SK-N-SH treated with all-trans-retinoic acid at 6 μM for 48 hours (cell line): ENCODE measurements at regions not wholly inside any gene's neighbourhood (a gene's known extent, or its start where the extent isn't known, plus 50 kb on each side); places are given as distances from the start of the nearest gene placed in this dataset.
"Not testable (repeated sequence)": the region's sequence is repeated elsewhere in the genome, so short reads cannot be mapped to it uniquely, and the experiment has no call there.

Source experiments
- ATAC-seq: fragments of 200-7000 bp; cut with Tn5 transposase; 3 replicates; pipeline ENCODE4 v1.9.1; 2020; ENCODE audit warnings: mild to moderate bottlenecking, moderate library complexity
- ARNTL ChIP-seq: fragments of 450-650 bp; formaldehyde crosslinking; IDR thresholded peaks from 2 replicates; pipeline ENCODE4 v1.5.0; 2020; ENCODE audit warnings: low read depth, mild to moderate bottlenecking, moderate library complexity, borderline replicate concordance
- CREB5 ChIP-seq: fragments of 250-450 bp; sonication (Bioruptor Pico); IDR thresholded peaks from 2 replicates; pipeline ENCODE4 v1.5.1; 2020; ENCODE audit warnings: low read depth, mild to moderate bottlenecking, moderate library complexity
- CSDC2 ChIP-seq: fragments of 250-450 bp; sonication (Bioruptor Pico); IDR thresholded peaks from 2 replicates; pipeline ENCODE4 v1.5.0; 2020; ENCODE audit warnings: mild to moderate bottlenecking, moderate library complexity
- ESRRG ChIP-seq: fragments of 250-450 bp; sonication (Bioruptor Pico); IDR thresholded peaks from 2 replicates; pipeline ENCODE4 v1.6.1; 2021; ENCODE audit warnings: mild to moderate bottlenecking
- GLIS3 ChIP-seq: fragments of 250-450 bp; sonication (Bioruptor Pico); IDR thresholded peaks from 2 replicates; pipeline ENCODE4 v1.5.0; 2020; ENCODE audit warnings: mild to moderate bottlenecking, moderate library complexity
- ISL1 ChIP-seq: fragments of 250-450 bp; sonication (Bioruptor Pico); IDR thresholded peaks from 2 replicates; pipeline ENCODE4 v2.1.2; 2022; ENCODE audit warnings: mild to moderate bottlenecking, moderate library complexity
- OSR1 ChIP-seq: fragments of 250-450 bp; sonication (Bioruptor Pico); IDR thresholded peaks from 2 replicates; pipeline ENCODE4 v1.8.0; 2022; ENCODE audit warnings: moderate library complexity, mild to moderate bottlenecking, inconsistent platforms
- PPARA ChIP-seq: fragments of 250-450 bp; sonication (Bioruptor Pico); IDR thresholded peaks from 2 replicates; pipeline ENCODE4 v1.5.0; 2020; ENCODE audit warnings: mild to moderate bottlenecking, borderline replicate concordance
- RARB ChIP-seq: fragments of 250-450 bp; sonication (Bioruptor Pico); IDR thresholded peaks from 2 replicates; pipeline ENCODE4 v1.8.0; 2021; ENCODE audit warnings: mild to moderate bottlenecking, moderate library complexity
- SNAI2 ChIP-seq: fragments of 250-450 bp; sonication (Bioruptor Pico); IDR thresholded peaks from 2 replicates; pipeline ENCODE4 v1.5.0; 2020; ENCODE audit warnings: mild to moderate bottlenecking, moderate library complexity
- TCF4 ChIP-seq: fragments of 250-450 bp; sonication (Bioruptor Pico); IDR thresholded peaks from 2 replicates; pipeline ENCODE4 v1.8.0; 2021; ENCODE audit warnings: mild to moderate bottlenecking, moderate library complexity, borderline replicate concordance
- TOX ChIP-seq: fragments of 250-450 bp; sonication (Bioruptor Pico); IDR thresholded peaks from 2 replicates; pipeline ENCODE4 v1.8.0; 2021; ENCODE audit warnings: mild to moderate bottlenecking, moderate library complexity, borderline replicate concordance
- TSHZ2 ChIP-seq: fragments of 250-450 bp; sonication (Bioruptor Pico); IDR thresholded peaks from 2 replicates; pipeline ENCODE4 v1.5.0; 2020; ENCODE audit warnings: mild to moderate bottlenecking, moderate library complexity
- ZC3H10 ChIP-seq: fragments of 250-450 bp; sonication (Bioruptor Pico); IDR thresholded peaks from 2 replicates; pipeline ENCODE4 v1.5.1; 2021; ENCODE audit warnings: mild to moderate bottlenecking, moderate library complexity
- ZFP3 ChIP-seq: fragments of 250-450 bp; sonication (Bioruptor Pico); IDR thresholded peaks from 2 replicates; pipeline ENCODE4 v1.5.0; 2020; ENCODE audit warnings: mild to moderate bottlenecking, moderate library complexity
- ZFP30 ChIP-seq: fragments of 450-650 bp; formaldehyde crosslinking; IDR thresholded peaks from 2 replicates; pipeline ENCODE4 v1.5.0; 2022; ENCODE audit warnings: mild to moderate bottlenecking, moderate library complexity
- ZNF565 ChIP-seq: fragments of 450-650 bp; formaldehyde crosslinking; conservative IDR thresholded peaks from 2 replicates; pipeline ENCODE4 v1.5.0; 2020; ENCODE audit warnings: low read depth, mild to moderate bottlenecking, moderate library complexity
- ZNF70 ChIP-seq: fragments of 450-650 bp; formaldehyde crosslinking; IDR thresholded peaks from 2 replicates; pipeline ENCODE4 v1.5.0; 2020; ENCODE audit warnings: mild to moderate bottlenecking, moderate library complexity
- ZNF8 ChIP-seq: fragments of 450-650 bp; formaldehyde crosslinking; IDR thresholded peaks from 2 replicates; pipeline ENCODE4 v1.5.0; 2020; ENCODE audit warnings: mild to moderate bottlenecking, moderate library complexity
- TF ChIP-seq, protein P1 (sequence below): fragments of 250-450 bp; sonication (Bioruptor Pico); IDR thresholded peaks from 2 replicates; pipeline ENCODE4 v1.8.0; 2020; ENCODE audit warnings: mild to moderate bottlenecking, moderate library complexity, borderline replicate concordance
- TF ChIP-seq, protein P2 (sequence below): fragments of 250-450 bp; sonication (Bioruptor Pico); IDR thresholded peaks from 2 replicates; pipeline ENCODE4 v1.5.1; 2021; ENCODE audit warnings: mild to moderate bottlenecking, moderate library complexity

DNA sequence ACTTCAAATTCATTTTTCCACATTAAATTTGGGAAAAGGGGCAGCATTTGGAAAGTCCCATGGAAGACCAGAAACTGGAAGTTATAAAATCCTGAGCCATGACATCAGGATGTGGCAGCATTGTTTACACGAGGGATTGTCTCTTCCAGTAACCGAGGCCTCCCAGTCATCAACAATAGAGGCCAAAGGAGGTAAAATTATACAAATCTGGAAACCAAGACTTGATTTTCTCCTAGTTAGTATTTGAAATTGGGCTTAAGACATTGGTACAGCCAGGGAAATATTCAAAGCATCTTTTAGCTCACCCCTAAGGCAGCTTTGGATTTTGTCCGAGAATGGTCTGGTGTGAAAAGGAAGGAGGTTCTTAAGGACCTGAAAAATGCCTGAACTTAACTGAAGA is 251.6 kb upstream of the FOXF1 start:
- ATAC-seq: no peak
- TF ChIP-seq TCF4 (CRISPR knock-in tag) (no peak), ZC3H10 (no peak), ARNTL (CRISPR knock-in tag) (no peak), GLIS3 (CRISPR knock-in tag) (no peak), PPARA (CRISPR knock-in tag) (no peak), ISL1 (CRISPR knock-in tag) (no peak), TOX (CRISPR knock-in tag) (no peak), ZNF70 (no peak), RARB (no peak)
- TF ChIP-seq, protein P1, sequence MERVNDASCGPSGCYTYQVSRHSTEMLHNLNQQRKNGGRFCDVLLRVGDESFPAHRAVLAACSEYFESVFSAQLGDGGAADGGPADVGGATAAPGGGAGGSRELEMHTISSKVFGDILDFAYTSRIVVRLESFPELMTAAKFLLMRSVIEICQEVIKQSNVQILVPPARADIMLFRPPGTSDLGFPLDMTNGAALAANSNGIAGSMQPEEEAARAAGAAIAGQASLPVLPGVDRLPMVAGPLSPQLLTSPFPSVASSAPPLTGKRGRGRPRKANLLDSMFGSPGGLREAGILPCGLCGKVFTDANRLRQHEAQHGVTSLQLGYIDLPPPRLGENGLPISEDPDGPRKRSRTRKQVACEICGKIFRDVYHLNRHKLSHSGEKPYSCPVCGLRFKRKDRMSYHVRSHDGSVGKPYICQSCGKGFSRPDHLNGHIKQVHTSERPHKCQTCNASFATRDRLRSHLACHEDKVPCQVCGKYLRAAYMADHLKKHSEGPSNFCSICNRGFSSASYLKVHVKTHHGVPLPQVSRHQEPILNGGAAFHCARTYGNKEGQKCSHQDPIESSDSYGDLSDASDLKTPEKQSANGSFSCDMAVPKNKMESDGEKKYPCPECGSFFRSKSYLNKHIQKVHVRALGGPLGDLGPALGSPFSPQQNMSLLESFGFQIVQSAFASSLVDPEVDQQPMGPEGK (CRISPR knock-in tag): no peak

GRCh38 chr16:86259499-86259898 is 250.8 kb upstream of the FOXF1 start:
- ATAC-seq: no peak
- TF ChIP-seq ZC3H10 (no peak), ZNF565 (CRISPR knock-in tag) (no peak), ZNF8 (CRISPR knock-in tag) (no peak), TCF4 (CRISPR knock-in tag) (no peak), ZFP30 (CRISPR knock-in tag) (no peak), CSDC2 (CRISPR knock-in tag) (no peak), OSR1 (no peak), TOX (CRISPR knock-in tag) (no peak), ARNTL (CRISPR knock-in tag) (no peak), ESRRG (CRISPR knock-in tag) (no peak), ISL1 (CRISPR knock-in tag) (no peak), ZNF70 (no peak), SNAI2 (CRISPR knock-in tag) (no peak), ZFP3 (CRISPR knock-in tag) (no peak), TSHZ2 (no peak)
- TF ChIP-seq, protein P1 (CRISPR knock-in tag): no peak
- TF ChIP-seq, protein P2, sequence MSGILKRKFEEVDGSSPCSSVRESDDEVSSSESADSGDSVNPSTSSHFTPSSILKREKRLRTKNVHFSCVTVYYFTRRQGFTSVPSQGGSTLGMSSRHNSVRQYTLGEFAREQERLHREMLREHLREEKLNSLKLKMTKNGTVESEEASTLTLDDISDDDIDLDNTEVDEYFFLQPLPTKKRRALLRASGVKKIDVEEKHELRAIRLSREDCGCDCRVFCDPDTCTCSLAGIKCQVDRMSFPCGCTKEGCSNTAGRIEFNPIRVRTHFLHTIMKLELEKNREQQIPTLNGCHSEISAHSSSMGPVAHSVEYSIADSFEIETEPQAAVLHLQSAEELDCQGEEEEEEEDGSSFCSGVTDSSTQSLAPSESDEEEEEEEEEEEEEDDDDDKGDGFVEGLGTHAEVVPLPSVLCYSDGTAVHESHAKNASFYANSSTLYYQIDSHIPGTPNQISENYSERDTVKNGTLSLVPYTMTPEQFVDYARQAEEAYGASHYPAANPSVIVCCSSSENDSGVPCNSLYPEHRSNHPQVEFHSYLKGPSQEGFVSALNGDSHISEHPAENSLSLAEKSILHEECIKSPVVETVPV (CRISPR knock-in tag): no peak

DNA sequence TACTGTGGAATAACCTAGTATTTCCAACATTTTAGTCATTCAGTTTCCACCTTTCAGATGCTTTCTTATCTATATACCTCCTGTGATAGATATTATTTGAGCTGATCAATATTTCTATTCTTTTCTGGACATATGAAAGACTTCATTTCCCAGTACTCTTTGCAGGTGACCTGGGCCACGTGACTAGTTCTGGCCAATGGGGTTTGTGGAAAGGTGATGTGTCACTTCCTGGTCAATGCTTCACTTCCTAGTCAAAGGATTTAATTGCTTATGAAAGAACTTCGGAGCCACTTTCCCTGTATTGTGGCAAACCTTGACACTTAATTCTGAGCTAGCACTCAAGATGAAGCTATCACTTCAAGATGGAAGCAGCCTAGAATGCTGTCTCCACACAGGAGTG is 248.9 kb upstream of the FOXF1 start:
- no peak for TF ChIP-seq GLIS3 (CRISPR knock-in tag)
- no peak for TF ChIP-seq ARNTL (CRISPR knock-in tag)
- TF ChIP-seq TOX (CRISPR knock-in tag): no peak
- TF ChIP-seq CREB5 (CRISPR knock-in tag): no peak
- no peak for TF ChIP-seq CSDC2 (CRISPR knock-in tag)
- no peak for TF ChIP-seq ZFP3 (CRISPR knock-in tag)
- no peak for TF ChIP-seq ZC3H10
- no peak for TF ChIP-seq RARB
- TF ChIP-seq TCF4 (CRISPR knock-in tag): no peak
- no peak for TF ChIP-seq ESRRG (CRISPR knock-in tag)
- TF ChIP-seq ZNF70: no peak
- TF ChIP-seq, protein P1 (CRISPR knock-in tag): no peak
- TF ChIP-seq SNAI2 (CRISPR knock-in tag): no peak
- TF ChIP-seq PPARA (CRISPR knock-in tag): no peak
- no peak for TF ChIP-seq ZNF565 (CRISPR knock-in tag)
- TF ChIP-seq, protein P2 (CRISPR knock-in tag): no peak
- TF ChIP-seq, all 23 proteins: peak for 0

DNA sequence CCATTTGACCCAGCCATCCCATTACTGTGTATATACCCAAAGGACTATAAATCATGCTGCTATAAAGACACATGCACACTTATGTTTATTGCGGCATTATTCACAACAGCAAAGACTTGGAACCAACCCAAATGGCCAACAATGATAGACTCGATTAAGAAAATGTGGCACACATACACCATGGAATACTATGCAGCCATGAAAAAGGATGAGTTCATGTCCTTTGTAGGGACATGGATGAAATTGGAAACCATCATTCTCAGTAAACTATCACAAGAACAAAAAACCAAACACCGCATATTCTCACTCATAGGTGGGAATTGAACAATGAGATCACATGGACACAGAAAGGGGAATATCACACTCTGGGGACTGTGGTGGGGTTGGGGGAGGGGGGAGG is 242.7 kb upstream of the FOXF1 start:
- not testable (repeated sequence) for ATAC-seq

More for the DNA sequence above, 248.9 kb upstream of the FOXF1 start:
- no peak for ATAC-seq
